ENCODE measurements at regions not wholly inside any gene's neighbourhood (a gene's known extent, or its start where the extent isn't known, plus 50 kb on each side); places are given as distances from the start of the nearest gene placed in this dataset.

GRCh38 chr9:126089789-126090188, 236.8 kb upstream of the MVB12B start:
- no peak for DNase-seq (ENCODE audit: low read depth, low spot score)

- no peak for DNase-seq (ENCODE audit: low read depth, low spot score)
These were observed 232.9 kb upstream of the MVB12B start for GRCh38 chr9:126093771-126094170.

DNA sequence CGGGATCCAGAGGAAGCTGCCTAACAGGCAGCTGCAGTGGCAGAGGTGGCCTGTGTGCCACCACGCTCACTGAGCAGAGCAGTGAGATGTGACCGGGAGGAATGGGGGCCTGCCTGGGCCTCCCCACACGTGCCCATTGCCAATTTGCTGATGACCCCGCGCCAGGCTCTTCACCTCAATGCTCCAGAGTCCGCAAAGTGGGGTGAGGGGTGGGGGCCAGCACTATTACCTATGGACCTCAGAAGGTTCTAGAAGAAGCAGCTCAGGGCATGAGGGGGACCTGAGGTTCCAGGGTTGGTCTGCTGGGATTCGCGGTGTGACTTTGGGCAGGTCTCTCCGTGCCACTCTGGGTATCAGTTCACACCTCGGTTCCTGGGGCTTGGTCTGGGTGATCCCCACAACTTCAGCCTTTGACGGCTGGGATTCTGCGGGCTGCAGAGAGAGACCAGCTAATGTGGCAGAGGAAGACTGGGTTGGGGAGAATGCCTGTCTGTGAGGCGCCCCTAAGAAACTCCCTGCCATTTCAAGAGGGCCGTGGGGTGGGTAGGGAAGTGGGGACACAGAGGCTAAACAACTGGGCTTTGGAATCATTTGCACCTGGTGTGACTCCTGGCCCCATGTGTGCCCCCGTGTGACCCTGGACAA, 231.0 kb upstream of the MVB12B start:
- no peak for DNase-seq (ENCODE audit: low read depth, low spot score)

DNA sequence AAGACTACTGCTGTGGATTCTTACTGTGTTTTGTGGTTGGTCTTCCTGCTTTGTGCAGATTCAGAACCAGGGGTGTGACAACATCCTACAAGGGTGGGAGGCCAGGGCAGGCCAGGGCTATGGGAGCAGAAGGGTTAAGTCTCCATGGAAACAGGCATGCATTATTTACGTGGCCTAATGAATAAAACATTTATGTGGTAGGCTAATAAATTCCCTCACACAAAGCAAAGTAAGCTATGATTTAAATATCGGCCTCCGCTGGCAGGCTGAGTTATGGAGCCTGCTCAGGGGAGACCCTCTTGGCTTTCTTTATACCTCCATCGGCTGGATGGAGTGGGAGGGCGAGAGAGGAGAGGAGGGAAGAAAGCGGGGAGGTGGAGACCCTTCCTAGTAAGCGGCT, 230.3 kb upstream of the MVB12B start:
- DNase-seq (ENCODE audit: low read depth, low spot score): no peak

- no peak for DNase-seq (ENCODE audit: low read depth, low spot score)
These were observed 228.9 kb upstream of the MVB12B start for GRCh38 chr9:126097679-126098078.

DNA sequence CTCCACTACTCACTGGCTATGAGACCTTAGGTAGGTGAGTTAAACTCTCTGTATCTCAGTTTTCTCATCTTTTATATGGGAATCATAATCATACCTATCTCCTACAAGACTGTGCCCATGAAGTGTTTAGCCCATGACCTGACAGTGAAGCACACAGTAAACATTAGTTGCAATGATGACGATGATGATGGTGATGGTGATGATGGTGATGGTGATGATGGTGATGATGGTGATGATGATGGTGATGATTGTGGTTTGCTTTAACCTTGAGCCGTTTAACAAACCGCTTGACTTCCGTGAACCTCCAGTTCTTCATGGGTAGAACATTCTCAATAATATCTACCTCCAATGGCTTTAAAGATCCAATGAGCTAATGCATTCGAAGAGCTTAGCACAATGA, 220.2 kb upstream of the MVB12B start:
- no peak for DNase-seq (ENCODE audit: low read depth, low spot score)

DNA sequence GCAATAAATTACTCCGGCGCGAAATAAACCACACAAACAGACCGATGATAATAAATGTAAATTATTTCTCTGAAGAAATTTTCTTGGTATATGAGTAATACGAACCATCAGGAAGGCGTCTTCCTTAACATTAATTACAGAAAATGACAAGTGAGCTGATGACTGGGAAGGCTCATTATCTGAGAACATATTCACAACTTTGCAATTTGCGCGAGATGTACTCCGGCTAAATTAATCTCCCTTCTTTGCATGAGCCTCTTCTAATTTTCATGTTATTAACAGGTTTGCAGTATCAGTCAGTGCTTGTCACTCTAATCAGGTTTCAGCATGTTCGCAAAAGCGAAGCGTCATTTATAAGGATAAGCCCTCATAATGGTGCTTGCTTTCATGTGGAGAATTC, 218.9 kb upstream of the MVB12B start:
- DNase-seq (ENCODE audit: low read depth, low spot score): no peak

- DNase-seq (ENCODE audit: low read depth, low spot score): peak; percentile 35
These were observed 218.4 kb upstream of the MVB12B start for GRCh38 chr9:126108240-126108639.

- DNase-seq (ENCODE audit: low read depth, low spot score): no peak
These were observed 217.1 kb upstream of the MVB12B start for GRCh38 chr9:126109575-126109974.

DNA sequence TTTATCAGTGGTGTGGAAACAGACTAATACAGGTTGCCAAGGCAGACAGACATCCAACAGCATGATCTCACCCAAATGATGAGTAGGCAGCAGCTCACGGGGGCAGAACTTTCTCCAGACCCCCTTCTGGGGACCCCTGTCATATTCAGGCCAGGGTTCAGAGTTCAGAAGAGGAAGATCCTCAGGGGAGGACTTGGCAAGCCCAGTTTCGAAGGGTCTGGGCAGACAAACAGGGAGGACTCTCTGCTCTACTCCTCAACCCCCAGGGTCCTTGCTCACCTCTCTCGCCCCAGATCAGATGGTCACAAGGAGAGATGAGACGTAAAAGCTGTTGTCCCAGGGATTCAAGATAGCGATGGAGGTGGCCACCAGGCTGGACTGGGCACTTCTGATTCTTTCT, 215.1 kb upstream of the MVB12B start:
- DNase-seq (ENCODE audit: low read depth, low spot score): no peak

- DNase-seq (ENCODE audit: low read depth, low spot score): no peak
These were observed 214.4 kb upstream of the MVB12B start for GRCh38 chr9:126112135-126112720.

GRCh38 chr9:126113176-126113575, 213.5 kb upstream of the MVB12B start:
- no peak for DNase-seq (ENCODE audit: low read depth, low spot score)

GRCh38 chr9:126113756-126114408, 212.7 kb upstream of the MVB12B start:
- no peak for DNase-seq (ENCODE audit: low read depth, low spot score)

DNA sequence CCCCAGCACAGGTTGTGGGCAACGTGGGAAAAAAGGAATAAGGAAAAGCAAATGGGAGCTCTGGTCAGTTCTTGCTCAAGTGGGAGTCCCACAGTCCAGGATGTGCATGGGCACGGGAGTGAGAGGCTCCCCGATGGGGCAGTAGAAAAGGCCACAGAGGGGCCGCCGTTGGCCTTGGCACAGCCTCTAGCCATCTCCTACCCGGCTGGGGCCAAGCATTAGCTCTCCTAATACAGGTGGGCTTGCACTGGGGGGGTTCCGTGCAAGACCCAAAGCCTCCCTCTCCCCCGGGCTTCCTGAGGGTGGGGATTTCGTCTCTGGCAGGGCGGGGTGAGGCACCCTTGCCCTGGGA, 212.2 kb upstream of the MVB12B start:
- no peak for DNase-seq (ENCODE audit: low read depth, low spot score)

- DNase-seq (ENCODE audit: low read depth, low spot score): no peak
These were observed 211.7 kb upstream of the MVB12B start for GRCh38 chr9:126114850-126115460.

DNA sequence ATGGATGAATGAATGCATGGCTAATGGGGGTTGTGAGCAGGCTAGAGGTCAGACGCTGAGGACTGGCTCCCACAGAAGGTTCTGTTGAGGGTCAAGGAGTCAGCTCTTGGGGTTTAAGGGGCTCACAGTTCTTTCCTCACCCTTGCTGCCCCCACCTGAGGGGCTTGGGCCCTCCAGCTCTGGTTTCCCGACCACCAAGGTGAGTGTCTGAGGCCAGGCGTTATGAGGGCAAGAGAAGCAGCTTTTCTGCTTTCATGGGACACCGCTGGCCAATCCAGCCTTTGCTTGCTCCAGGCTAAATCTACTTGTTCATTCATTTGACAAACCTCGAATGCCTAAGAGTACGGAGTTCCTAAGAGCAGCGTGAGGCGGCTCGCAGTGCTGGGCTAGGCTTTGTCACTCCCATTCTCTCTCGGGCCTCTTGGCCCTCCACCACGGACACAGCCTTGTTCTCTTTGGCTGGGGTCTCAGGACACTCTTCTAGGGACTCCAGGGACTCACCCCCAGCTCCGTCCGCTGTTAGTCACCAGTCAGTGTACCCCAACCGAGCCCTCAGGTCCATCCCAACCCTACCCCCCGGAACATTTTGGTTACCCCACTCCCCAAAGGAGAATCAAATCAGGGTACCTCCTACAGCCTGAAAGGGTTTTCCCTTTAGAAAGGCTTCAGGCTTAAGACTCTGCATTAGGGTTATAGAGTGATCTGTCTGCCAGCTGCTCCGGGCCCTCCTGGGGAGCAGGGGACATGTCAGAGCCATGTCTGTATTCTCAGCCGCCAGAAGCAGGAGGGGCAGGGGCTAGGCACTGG, 210.1 kb upstream of the MVB12B start:
- no peak for DNase-seq (ENCODE audit: low read depth, low spot score)

GRCh38 chr9:126117158-126117425, 209.5 kb upstream of the MVB12B start:
- no peak for DNase-seq (ENCODE audit: low read depth, low spot score)

DNA sequence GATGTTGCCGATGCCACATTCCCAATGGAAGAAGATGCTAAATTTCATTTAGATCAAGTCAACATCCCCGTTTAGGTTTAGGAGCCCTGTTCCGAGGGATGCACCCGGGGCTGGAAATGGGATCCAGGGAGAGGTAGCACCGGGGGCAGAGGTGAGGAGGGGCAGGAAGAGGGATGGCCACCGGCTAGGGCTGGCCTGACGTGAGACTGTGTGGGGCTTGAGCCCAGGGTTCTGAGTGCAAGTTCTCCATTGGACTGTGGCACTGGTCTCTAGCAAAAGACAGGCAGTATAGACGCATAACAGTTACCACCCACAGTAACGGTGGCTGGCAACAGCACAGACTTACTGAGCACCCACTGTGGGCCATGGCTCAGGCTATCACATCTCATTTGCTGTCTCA, 209.0 kb upstream of the MVB12B start:
- no peak for DNase-seq (ENCODE audit: low read depth, low spot score)

- DNase-seq (ENCODE audit: low read depth, low spot score): no peak
These were observed 206.9 kb upstream of the MVB12B start for GRCh38 chr9:126119731-126120130.

DNA sequence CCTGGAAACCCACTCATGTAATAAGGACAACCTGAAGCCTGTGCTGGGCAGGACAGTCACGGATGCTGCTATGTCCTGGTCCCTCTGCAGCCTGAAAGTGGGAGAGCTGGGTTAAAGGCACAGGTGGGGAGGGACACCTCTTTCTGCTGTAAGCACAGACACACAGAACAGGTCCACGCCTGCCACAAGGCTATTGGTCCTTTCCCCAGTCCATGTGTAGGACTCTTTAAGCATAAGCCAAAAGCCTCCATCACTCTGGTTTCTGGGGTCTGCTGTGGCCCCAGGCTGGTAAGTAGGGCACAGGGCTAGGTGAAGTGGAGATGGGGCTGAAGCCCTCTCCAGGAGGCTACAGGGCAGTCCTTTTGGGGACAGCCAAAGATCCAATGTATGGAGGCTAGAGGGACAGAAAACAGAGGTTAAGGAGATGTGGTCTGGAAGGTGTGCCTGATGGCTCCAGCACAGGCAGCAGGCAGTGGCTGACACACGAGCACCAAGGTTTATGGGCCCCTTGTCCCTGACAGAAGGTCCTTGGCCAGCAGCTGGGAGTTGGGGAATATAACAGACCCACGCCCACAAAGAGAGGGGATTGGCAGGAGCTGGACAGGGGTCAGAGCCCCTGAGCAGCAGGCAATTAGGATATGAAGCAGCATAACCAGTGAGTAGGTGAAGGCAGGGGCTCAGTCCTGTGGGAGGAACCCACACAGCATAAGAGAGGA, 203.6 kb upstream of the MVB12B start:
- DNase-seq (ENCODE audit: low read depth, low spot score): no peak

DNA sequence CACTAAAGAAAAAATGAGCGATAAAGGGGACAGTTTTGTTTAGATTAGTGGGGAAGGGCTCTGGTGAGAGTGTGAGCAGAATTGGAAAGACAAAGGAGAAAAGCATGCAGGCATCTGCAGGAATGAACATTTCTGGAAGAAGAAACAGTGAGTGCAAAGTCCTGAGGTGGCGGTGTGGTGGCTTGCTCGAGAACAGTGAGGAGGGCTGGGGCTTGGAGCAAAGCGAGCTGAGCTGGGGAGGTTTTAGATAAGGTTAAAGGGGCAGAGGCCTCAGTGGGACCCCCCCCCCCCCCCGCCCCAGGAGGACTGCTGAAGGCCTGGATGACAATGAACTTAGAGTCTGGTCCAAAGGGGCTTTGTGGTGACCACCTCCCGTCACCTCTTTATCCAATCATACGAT, 202.7 kb upstream of the MVB12B start:
- DNase-seq (ENCODE audit: low read depth, low spot score): no peak

GRCh38 chr9:126125177-126125576, 201.5 kb upstream of the MVB12B start:
- DNase-seq (ENCODE audit: low read depth, low spot score): no peak
